Retina (tissue), 1 donor: ENCODE measurements at regions not wholly inside any gene's neighbourhood (a gene's known extent, or its start where the extent isn't known, plus 50 kb on each side); places are given as distances from the start of the nearest gene placed in this dataset.

Experiments used
- DNase-seq: peaks from one replicate; pipeline ENCODE4 v3.0.0-alpha.2; 2016

DNA sequence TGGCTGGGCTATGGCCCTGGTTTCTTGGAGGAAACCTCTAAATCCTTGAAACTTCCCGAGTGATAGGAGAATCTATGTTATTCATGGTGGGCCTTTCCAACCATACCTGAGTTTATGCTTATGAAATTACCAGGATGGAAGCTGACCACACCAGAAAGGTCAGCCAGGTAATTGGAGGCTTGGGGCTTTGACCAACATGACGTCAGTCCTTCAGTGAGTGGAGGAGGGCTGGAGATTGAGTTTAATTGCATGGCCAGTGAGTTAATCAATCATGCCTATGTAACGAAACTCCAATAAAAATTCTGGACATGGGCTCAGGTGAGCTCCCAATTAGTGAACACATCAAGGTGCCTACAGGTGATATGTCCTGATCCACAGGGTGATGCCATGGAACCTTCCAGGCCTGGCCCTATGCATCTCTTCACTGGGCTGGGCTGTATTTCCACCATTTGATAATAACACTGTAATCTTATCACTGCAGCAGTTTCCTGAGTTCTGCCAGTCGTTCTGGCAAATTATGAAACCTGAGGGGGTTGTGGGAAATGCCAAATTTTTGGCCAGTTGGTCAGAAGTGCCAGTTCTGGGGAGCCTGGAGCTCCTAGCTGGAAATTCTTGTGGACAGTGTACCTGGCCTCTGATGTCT, 106.5 kb downstream of the CDH26 start:
- no peak for DNase-seq

DNA sequence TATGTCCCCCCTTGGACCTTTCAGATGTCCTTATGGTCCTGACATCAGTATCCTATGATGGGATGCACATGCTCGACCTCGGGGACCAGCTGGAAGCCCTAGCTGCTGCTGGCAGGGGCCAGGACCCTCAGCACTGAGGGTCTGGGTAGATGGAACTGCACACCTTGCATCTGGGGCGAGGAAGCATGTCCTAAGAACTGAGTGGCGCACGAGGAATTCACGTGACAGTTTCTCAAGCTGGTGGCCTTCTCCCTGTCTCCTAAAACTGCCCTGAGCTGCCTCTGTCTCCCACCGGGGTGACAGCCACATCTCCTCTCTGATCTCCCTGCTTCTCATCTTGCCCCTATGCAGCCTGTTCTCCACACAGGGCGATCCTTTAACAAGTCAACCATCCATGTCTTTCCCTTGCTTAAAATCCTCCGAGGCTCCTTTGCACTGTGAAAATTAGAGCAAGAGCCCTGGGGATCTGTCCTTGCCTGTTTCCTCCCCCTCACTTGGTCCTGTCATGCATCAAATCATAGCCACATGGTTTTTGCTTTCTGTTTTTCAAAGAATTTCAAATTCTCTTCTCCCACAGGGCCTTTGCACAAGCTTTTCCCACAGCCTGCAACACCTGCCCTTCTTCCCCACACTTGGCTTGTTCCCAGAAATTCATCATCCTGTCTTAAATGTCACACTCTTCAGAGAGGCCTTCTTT, 107.7 kb downstream of the CDH26 start:
- no peak for DNase-seq

DNA sequence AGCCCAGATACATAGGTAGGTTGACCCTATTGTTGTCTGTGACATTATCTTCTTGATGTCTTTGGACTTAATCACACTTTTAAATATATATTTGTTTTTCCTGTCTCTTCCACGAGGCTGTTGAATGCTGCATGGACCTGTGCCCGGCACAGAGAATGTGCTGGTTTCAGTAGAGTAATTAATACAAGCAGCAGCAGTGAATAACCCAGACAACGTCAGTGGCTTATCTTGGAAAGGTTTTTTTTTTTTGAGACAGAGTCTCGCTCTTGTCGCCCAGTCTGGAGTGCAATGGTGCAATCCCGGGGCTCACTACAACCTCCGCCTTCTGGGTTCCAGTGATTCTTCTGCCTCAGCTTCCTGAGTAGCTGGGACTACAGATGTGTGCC, 108.2 kb downstream of the CDH26 start:
- no peak for DNase-seq

DNA sequence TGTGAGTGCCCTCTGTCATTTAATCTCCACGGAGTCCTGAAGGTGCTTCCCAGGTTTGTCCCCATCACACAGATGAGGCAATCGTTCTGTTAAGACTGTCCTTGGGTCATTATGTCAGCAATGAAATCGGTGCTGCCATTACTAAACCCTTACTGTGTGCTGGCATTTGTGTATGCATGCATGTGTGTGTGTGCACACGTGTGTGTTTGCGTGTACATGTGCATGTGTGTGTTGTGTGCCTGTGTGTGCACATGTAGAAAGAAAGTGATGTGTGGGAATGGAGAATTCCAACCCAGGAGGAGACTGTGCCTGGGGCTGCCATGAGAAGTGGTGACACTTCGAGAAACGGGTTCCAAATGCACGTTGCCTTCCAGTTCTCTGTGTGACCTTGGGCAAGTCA, 110.3 kb downstream of the CDH26 start:
- DNase-seq = no peak

DNA sequence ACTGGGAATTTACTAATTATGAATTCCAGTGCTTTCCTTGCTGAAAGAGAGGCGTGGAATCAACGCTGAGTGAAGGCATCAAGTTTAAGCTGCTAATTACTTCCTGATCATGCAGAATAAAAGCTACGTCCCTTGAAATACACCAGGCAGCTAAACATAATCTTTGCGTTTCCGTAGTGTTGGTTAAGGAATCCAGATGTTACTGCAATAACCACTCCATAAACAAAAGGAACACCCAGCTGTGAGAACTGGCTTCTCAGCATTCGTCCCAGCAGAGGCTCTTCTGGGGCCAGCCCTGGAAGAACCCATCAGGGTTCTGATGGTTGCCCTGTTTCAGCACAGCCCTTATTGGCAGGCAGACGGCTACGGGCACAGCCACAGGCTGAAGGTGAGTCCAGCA, 111.4 kb downstream of the CDH26 start:
- DNase-seq = no peak

DNA sequence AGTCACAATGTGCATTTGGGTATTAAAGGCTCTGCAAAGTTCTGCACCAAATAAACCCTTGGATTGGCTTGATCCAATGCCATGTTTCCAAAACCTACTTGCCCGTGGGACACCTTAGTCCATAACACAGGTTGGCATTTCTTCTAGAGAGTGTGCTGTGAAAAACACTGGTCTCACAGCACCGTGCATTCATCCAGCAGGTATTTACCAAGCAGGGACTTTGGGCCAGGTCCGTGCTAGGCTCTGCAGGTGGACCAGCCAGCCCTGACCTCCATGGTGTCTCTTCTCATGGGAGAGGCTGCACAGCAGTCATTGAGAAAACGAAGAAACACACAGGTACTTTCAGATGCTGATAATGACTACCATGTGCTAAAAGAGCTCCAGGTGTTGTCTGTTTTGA, 112.6 kb downstream of the CDH26 start:
- no peak for DNase-seq

DNA sequence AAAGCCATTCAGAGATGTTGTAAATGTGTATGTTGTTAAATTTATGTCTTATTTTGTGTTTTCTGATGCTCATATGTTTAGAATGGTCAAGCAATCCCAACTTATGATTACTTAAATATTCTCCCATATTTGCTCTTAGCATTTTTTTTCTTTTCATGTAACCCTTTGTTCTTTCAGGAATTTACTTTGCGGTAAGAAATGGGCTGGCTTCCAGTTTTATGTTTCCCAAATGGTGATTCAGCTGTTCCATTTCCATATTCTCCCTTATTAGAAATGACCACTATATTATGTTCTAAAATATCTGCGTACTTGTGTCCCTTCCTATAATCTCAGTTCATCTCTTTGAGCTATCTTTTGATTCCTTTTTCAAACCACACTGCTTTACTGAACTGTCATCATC, 113.7 kb downstream of the CDH26 start:
- no peak for DNase-seq

DNA sequence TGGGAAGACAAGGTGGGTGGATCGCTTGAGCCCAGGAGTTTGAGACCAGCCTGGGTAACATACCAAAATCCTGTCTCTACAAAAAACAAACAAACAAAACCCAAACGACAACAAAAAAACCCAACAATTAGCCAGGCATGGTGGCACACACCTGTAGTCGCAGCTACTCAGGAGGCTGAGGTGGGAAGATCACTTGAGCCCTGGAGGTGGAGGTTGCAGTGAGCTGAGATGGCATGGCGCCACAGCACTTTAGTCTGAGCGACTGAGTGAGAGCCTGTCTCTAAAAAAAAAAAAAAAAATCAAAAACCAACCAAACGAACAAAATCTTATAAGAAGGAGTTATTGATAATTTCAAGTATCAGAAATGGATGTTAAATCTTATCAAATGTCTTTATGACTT, 114.9 kb downstream of the CDH26 start:
- DNase-seq = no peak

DNA sequence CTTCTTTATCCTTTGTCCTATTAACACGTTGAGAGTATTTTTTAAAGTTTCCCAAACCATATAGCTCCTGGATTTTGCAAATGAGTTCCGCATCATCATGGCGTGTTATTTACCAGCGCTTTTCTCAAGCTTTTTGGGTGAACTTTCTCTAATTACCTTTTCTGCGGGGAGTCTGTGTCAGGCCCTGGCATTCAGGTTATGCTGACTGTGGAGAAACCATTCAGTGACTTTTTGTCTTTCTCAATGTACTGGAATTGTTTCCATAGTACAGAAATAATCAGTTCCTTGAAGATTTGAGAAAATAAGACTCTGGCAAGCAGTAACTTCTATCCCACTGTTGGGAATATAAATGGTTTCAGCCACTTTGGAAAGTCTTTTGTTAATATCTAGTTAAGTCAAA, 115.3 kb downstream of the CDH26 start:
- no peak for DNase-seq

DNA sequence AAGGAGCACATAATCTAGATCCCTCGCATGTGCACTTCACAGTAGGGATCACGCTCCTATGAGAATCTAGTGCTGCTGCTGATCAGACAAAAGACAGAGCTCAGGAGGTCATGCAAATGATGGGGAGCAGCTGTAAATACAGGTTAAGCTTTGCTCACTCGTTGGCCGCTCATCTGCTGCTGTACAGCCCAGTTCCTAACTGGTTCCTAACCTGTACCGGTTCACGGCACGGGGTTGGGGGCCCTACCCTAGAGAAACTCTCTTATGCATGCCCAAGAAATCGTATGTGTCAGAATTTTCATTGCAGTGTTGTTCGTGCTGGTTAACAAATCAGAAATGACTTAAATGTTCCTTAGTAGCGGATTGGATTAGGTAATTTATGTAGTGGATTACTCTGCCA, 116.1 kb downstream of the CDH26 start:
- DNase-seq = no peak

DNA sequence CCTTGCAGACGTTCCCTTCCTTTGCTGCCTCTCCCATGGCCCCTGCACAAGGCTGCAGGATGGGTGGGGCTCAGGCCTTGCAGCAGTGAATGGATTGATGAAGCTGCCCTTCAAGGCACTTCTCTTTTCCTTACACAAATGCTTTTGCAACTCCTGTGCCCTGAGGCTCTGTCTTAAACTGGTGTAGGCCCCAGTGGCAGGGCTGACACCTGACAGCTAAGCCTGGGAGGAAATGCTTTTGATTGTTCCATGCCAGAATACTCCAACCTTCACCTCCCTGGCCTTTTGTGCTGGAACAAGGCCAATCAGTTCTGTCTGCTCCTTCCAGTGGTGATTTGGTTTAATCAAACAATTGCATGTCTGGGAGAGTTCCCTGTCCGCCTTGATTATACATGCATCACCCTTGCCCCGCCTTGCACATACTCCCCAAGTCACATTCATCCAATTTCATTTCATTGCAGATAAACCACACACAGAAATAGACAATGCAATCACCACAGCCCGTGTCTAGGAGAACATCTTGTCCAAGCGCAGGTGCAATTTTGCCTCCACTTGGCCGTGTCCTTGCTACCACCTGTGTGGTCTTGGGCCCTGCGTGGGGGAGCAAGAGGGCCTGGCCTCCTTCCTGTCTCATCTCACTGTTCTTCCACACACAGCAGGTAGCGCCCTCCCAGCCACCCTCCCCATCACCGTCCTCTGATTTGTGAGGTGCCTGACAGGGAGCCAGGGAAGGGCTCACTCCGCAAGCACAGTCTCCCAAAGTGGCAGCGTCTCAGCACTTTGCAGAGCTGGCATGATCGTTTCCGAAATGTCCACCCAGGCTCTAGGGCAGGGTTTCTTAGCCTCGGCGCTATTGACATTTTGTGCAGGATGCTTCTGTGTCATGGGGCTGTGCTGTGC, 120.4 kb downstream of the CDH26 start:
- no peak for DNase-seq

DNA sequence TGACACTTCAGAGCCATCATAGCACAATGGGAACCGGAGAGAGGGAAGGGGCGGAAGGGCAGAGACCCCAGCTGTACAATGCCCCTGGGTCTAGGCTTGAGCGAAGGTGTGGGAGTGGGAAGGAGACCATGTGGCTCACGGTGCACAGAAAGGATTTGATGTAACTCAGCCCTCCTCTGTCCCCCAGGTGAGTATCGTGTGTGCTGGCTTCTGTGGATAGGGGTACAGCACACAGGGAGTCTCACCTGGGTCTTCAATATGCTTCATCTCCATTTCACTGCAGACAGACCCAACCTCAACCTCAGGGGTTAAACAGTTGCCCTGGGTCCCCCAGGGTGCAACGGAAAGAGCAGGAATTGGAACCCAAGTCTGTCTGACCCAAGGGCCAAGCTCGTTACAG, 122.2 kb downstream of the CDH26 start:
- no peak for DNase-seq

DNA sequence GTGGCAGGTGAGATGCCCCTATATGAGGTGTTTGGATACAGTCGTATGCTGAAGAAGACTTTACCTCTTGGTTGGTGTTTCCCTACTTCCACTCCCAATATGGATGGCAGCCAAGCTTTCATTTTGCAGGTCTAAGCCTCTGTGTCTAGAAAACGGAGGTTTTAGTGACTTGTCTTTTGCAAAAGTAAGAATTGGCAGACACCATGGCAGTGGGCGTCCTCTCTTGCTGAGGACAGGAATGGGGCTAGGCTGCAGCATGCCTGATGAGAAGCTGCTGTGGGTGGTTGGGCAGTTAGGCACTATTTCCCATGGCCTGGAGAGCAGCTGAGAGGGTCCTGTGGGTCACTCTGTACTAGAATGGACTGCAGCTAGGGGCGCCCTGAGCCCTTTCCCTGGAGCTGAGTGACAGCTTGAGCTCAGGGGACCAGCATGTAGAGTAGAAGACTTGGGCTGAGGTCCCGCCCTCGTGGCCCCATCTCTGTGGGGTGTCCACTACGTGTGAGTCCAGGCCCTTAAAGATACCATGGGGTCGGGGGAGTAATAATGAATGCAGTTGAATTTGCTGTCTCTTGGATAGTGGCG, 127.4 kb downstream of the CDH26 start:
- no peak for DNase-seq

DNA sequence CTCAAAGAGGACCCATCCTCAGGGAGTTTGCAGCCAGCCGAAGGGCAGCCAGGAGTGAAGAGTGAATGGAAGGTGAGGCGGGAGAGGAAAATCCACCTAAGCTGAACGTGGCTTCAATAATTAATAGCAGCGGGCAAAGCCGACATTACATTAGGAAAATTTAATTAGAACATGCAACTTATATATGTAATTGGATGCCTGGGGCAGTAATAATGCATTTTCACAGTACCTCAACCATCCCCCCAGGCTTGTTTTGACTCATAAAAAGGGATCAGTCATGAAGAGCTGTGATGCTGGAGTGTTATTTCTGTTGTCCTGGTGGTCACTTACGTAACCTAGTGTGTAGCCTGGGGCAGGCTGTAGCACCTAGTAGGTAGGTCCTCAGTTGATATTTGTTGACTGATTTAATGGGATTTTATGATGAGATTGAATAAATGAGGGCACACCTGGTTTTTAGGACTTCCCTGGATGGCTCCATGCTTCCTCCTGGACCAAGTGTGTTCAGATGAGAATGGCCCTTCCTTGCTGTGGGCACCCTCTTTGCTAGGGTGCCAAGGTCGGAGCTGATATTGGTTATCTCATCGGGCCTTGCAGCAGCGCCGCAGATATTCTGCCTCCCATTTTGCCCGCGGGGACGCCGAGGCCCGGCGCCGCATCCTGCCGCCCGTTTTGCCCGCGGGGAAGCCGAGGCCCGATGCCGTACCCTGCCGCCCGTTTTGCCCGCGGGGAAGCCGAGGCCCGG, 128.8 kb downstream of the CDH26 start:
- no peak for DNase-seq

DNA sequence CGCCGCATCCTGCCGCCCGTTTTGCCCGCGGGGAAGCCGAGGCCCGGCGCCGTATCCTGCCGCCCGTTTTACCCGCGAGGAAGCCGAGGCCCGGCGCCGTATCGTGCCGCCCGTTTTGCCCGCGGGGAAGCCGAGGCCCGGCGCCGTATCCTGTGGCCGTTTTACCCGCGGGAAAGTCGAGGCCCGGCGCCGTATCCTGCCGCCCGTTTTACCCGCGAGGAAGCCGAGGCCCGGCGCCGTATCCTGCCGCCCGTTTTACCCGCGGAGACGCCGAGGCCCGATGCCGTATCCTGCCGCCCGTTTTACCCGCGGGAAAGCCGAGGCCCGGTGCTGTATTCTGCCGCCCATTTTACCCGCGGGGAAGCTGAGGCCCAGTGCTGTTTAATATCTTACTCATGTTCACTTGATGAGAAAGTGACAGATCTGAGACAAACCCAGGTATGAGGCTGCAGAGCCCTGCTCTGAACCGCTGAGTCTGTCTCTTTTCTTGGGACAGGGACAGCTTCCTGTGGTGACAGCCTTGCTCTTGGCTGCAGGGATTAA, 129.4 kb downstream of the CDH26 start:
- peak; percentile 37 for DNase-seq

DNA sequence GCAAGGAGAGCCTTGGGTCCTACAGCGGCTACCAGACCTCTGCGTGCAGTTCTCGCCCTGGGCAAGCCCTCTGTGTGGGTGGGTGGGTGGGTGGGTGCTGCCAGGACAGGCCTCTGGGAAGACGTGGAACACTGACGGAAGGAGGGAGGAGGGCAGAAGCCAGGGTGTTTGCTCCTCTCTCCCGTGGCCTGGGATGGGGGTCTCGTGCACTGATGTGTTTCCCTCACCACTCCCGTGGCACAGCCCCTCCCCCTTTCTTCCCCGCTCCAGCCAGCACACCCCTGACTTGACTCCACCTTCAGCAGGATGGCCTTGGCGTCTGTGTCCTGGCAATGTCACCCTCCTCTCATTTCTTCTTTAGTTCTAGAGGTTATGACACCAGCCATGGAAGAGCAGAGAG, 130.0 kb downstream of the CDH26 start:
- DNase-seq = no peak

DNA sequence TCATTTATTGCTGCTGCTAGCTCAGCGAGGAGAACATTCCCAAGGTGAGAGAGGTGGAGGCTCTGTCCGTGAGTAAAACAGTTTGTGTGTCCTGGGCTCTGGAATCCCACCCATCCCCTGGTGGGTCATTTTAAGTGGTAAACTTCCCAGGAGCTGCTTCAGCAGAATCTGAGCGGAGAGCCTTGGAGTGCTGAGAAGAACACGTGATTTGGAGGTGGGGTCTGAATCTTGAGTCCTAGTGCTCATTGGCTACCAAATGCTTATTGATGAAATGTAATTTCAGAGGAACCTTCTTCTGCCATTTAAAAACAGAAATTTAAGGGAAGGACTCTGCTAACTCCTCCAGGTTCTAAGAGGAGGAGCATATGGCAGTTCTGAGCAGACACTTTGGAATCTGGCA, 132.4 kb downstream of the CDH26 start:
- DNase-seq = no peak

DNA sequence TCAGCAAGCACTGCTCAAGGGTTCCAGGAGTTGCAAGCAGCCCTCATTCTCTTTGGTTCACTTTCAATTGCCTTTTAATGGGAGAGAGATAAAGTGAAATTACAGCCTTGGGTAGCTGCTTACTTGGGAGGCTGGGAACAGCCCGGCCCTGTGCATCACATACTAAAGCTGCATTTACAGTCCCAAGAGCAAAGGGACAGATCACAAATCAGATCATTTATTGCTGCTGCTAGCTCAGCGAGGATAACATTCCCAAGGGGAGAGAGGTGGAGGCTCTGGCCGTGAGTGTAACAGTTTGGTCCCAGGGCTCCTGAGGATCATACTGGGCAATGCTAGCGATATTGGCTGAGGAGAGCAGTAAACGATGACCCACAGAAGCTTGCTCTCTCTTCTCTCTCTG, 133.1 kb downstream of the CDH26 start:
- no peak for DNase-seq

DNA sequence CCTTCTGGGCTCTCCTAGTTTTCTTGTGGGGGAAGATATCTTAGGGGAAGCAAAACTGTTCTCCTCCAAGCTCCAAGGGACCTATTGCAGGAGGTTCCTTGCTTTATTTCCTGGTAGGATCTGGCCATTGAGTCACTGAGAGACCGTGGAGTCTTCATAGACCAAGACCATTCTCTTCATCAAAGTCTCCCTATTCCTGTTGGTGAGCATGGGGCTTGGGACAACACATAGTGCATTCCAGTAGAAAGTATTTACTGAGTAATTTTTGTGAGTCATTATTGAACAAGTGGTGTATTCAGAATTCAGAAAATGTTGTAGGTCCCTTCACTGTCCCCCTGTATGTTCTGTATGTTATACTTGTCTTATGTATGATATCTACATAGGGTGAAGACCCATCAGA, 133.6 kb downstream of the CDH26 start:
- no peak for DNase-seq

DNA sequence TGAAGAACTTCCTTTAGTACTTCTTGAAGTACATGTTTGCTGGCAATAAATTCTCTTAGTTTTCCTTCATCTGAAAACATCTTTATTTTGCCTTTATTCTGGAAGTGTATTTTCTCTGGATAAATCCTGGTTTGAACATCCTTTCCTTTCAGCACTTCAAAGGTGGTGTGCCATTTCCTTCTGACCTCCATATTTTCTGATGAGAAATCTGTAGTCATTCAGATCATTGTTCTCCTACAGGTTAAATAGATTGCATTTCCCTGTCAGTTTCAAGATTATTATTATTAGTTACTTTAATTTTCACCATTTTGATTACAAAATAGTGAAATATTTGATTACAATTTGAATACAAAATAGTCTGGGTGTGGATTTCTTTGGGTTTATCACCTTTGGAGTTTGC, 134.5 kb downstream of the CDH26 start:
- DNase-seq = no peak

DNA sequence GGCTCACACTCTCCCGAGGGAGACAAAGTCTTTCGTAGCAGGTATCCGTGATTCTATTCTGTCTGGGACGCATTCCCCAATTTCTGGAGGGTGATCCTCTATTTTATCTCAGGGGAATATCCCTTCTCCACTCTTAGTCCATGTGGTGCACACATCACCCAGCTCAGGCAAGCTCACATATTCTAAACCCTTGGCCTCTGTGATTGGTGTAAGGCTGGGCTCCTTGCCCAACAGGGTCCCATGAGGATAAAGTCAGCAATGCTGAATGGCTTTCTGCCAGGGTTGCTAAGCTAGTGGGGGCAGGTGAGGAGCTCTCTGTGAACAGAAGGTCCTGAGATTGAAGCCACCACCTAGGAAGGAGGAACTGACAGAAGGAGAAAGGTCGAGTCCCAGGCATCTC, 137.2 kb downstream of the CDH26 start:
- no peak for DNase-seq

DNA sequence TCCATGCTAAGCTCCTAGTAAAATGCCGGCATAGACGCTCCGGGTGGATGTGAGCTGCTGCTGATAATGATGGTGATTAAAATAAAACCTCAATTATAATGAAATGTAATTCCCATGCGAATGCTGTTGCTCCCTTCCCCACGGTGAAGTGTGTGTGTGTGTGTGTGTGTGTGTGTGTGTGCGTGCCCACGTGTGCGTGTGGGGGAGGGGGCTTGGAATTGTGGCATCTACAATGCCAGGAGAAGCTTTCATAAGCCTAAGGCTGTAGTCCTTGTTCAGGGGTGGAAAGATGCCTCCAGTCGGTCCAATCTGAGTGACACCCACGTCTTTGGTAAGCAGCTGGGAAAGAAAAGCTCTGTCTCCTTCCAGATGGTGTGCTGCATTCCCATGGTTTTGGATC, 137.9 kb downstream of the CDH26 start:
- no peak for DNase-seq

DNA sequence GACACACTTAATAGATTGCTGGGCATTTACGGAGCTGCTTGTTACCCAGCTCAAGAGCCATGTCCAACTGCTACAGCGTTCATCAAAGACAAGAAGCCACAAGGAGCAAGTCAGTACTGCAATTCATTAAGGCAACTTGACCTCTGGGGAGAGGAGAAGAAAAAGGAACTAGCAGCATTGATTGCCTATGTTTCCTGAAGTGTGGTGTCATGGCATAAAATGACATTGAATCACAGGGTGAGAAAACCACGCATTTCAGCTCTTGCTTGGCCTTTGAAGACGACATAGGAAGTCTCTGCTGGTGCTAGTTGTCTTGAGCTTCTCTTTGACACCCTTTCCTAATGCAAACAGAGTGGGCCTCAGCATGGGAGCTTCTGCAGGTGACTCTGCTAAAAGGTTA, 139.1 kb downstream of the CDH26 start:
- no peak for DNase-seq
